PFSK-1 (cell line): ENCODE measurements at regions not wholly inside any gene's neighbourhood (a gene's known extent, or its start where the extent isn't known, plus 50 kb on each side); places are given as distances from the start of the nearest gene placed in this dataset.

Experiments used
- SIN3A ChIP-seq: IDR thresholded peaks from 2 replicates; pipeline ENCODE4 v1.6.1; 2012; ENCODE audit warnings: mild to moderate bottlenecking, low read length, moderate library complexity, borderline replicate concordance; ENCODE audit not compliant: insufficient read depth
- TAF1 ChIP-seq: IDR thresholded peaks from 2 replicates; pipeline ENCODE4 v1.6.1; 2012; ENCODE audit warnings: low read length, control low read depth, borderline replicate concordance; ENCODE audit not compliant: insufficient read depth

DNA sequence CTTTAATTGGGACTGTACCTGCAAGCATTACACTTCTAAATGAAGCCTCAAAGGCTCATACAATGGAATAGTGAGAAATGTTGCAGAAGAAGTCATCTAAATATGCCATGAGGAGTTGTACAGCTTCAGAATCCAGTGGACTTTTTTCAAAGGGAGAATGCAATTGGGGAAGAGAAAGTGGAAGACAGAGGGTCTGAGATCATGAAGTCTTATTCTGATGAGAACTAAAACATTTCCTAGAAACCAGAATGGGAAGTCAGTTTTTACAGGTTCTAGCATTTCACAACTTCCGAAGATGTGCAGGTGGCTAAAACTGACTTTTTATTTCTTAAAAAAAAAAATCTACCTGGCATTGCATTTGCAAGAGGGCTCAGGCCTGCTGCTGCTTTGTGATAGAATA lies 424.4 kb upstream of the RUNX1 start:
- no peak for TF ChIP-seq SIN3A
- no peak for TF ChIP-seq TAF1
